Fibroblast of skin of left biceps (primary cell): ENCODE measurements at regions not wholly inside any gene's neighbourhood (a gene's known extent, or its start where the extent isn't known, plus 50 kb on each side); places are given as distances from the start of the nearest gene placed in this dataset.
"Not testable (repeated sequence)": the region's sequence is repeated elsewhere in the genome, so short reads cannot be mapped to it uniquely, and the experiment has no call there.

Source experiments
- DNase-seq, 2 experiments: peaks; one replicate each; pipeline ENCODE4 v3.0.0-alpha.2; 2013; ENCODE audit warnings: low read depth in 2 of 2

GRCh38 chr3:94406595-94406994 lies 343.7 kb downstream of the NSUN3 start:
- no peak for DNase-seq

- not testable (repeated sequence) for DNase-seq
Observed at GRCh38 chr3:94412936-94413335, 350.1 kb downstream of the NSUN3 start.

- peak; percentile 57 to 70 for DNase-seq
Observed at GRCh38 chr3:94413336-94414108, 350.7 kb downstream of the NSUN3 start.

DNA sequence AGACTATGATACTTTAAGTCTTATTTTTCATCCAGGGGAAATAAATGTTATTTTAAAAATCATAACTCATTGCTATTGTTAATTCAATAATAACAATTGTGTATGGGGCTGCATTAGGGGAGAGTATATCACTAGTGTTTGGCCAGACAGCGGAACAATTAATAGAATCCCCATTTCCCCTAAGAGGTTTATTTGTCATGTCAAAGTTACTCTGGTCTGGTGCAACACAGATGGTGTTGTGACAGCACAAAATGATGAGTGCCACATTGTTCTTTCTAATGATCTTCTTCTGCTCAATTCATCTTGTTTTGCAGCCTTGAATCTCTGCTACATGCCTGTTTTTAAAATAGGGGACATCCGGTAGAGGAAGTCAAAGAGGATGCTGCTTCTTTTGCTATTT lies 351.6 kb downstream of the NSUN3 start:
- DNase-seq = no peak

GRCh38 chr3:94416768-94417167 lies 353.9 kb downstream of the NSUN3 start:
- no peak for DNase-seq

GRCh38 chr3:94417963-94418455 lies 355.1 kb downstream of the NSUN3 start:
- DNase-seq = no peak

DNA sequence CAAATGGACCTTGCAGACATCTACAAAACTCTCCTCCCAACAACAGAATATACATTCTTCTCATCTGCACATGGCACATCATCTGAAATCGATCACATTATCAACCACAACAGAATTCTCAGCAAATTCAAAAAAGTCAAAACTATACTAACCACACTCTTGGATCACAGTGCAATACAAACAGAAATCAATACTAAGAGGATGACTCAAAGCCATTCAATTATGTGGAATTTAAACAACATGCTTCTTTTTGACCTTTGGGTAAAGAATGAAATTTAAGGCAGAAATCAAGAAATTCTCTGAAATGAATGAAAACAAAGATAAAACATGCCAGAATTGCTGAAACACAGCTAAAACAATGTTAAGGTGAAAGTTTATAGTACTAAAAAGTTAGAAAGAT lies 358.1 kb downstream of the NSUN3 start:
- DNase-seq = no peak

DNA sequence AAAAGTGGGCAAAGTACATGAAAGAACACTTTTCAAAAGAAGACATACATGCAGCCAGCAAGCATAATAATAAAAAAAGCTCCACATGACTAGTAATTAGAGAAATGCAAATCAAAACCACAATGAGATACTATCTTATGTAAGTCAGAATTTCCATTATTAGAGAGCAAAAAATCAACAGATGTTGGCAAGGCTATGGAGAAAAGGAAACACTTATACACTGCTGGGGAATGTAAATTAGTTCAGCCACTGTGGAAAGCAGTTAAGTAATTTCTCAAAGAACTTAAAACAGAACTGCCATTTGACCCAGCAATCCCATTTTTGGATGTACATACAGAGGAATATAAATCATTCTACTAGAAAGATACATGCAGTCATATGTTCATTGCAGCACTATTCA lies 360.7 kb downstream of the NSUN3 start:
- peak; percentile 65 to 75 for DNase-seq

DNA sequence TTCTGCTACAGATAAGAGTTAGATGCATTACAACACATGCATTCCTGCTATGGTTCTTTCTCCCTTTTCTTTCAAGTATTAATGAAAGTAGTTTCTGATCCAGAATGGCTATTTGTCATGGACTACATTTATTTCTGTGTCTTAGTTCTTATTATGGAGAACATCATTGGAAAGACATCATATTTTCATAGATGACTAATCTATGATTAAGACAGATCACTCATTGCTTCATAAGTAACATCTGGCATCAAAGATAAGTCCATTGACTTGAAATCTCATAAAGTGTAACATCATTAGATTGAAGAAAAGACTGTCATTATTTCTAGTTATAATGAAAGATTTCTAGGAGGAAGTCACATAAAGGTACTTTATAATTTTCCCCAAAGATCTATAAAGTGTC lies 366.7 kb downstream of the NSUN3 start:
- DNase-seq = no peak

GRCh38 chr3:94431876-94432570 lies 369.2 kb downstream of the NSUN3 start:
- no peak for DNase-seq

- DNase-seq = no peak
Observed at GRCh38 chr3:94433811-94434210, 370.9 kb downstream of the NSUN3 start.

GRCh38 chr3:94440767-94441493 lies 378.1 kb downstream of the NSUN3 start:
- peak; percentile 54 to 65 for DNase-seq

GRCh38 chr3:94441494-94441847 lies 378.6 kb downstream of the NSUN3 start:
- DNase-seq = no peak

- no peak for DNase-seq
Observed at GRCh38 chr3:94453864-94454263, 391.0 kb downstream of the NSUN3 start.

GRCh38 chr3:94459167-94459566 lies 396.3 kb downstream of the NSUN3 start:
- no peak for DNase-seq

DNA sequence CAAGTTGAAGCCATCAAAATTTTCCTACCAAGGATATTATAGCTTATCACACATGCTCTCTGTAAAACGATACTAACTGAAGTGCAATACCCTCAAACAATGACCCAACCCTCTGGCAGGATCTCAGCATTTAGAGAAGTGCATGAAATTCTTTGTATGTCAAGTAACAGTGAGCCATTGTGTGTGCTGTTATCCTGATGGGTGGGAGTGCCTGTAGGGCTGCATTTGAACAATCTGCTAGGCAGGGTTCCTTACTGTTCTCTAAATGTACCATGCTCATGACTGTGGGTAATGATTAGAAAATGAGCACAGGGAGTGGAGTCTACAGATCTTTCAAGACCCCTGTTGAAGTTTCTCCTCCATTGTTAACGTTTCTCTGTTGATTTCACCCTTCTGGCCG lies 398.1 kb downstream of the NSUN3 start:
- no peak for DNase-seq

- DNase-seq = no peak
Observed at GRCh38 chr3:94462931-94463330, 400.1 kb downstream of the NSUN3 start.

- DNase-seq = no peak
Observed at GRCh38 chr3:94472511-94472910, 409.6 kb downstream of the NSUN3 start.

DNA sequence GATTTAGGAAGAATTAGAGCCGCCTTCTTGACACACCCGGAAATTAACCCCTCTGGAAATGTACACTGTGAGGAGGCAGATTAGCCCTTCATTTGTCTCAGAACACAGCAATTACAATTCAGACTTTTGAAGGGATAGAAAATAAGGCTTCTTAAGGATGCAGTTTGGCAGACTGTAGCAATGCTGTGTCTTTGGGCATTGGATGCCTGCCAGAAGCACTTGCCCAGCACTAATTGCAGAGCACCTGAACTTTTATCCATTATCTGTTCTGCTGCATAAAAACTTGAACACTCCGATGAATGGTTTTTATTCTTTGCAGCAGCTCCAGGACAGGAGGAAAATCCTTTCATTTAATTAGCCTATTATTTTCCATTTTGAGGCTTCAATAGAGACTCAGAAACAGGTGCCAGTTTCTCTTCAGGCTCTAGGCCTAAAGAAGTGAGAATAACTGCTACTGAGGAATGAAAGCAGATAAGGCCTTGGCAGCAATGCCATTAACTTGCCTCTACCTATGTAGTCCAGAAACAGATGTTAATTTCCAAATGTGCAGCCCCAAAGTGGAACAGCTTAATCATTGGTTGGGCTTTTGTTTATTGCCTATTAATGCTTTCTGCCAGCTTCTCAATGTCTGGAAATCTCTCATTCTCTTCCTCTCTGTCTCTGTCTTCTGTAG lies 418.5 kb downstream of the NSUN3 start:
- DNase-seq = no peak

- DNase-seq = no peak
Observed at GRCh38 chr3:94482686-94483085, 419.8 kb downstream of the NSUN3 start.

DNA sequence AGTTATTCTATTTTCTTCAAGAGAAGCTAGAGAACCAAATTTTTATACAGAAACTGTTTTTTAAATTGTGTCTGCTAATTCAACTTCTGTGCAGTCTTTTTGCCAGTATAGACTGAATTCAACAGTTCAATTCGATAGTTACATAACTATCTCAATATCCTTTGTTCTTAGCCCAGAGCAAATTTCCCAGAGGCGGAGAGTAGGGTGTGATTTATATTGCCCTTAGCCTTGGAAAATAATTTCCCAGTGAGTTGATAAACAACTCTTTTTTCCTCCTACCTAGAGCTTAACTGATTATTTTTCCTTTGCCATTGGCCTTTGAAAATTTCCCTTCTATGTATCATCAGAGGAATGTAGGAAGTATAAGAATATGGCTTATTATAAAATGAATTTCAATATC lies 420.5 kb downstream of the NSUN3 start:
- DNase-seq = no peak

GRCh38 chr3:94494992-94495391 lies 432.1 kb downstream of the NSUN3 start:
- DNase-seq = no peak
